IMR-90 (cell line): ENCODE measurements at regions not wholly inside any gene's neighbourhood (a gene's known extent, or its start where the extent isn't known, plus 50 kb on each side); places are given as distances from the start of the nearest gene placed in this dataset.

Experiments
- CEBPB ChIP-seq: IDR thresholded peaks from 2 replicates; pipeline ENCODE4 v1.6.1; 2012; ENCODE audit warnings: low read depth, low read length, improper control_type of control experiment
- FOS ChIP-seq: fragments of 150-350 bp; IDR thresholded peaks from 2 replicates; pipeline ENCODE4 v1.6.1; 2016; ENCODE audit warnings: low read depth, low read length
- MAFK ChIP-seq: IDR thresholded peaks from 2 replicates; pipeline ENCODE4 v1.6.1; 2012; ENCODE audit warnings: low read depth, low read length, improper control_type of control experiment
- MXI1 ChIP-seq: IDR thresholded peaks from 2 replicates; pipeline ENCODE4 v1.6.1; 2012; ENCODE audit warnings: low read depth, mild to moderate bottlenecking, low read length, moderate library complexity, borderline replicate concordance
- POLR2A ChIP-seq: IDR thresholded peaks from 2 replicates; pipeline ENCODE4 v1.6.1; 2012; ENCODE audit warnings: mild to moderate bottlenecking, low read depth, low read length
- RFX5 ChIP-seq: IDR thresholded peaks from 2 replicates; pipeline ENCODE4 v1.8.0; 2012; ENCODE audit warnings: low read depth, mild to moderate bottlenecking, low read length, moderate library complexity
- SMC3 ChIP-seq: fragments of 150-350 bp; IDR thresholded peaks from 2 replicates; pipeline ENCODE4 v1.6.1; 2016; ENCODE audit warnings: low read depth, mild to moderate bottlenecking, antibody characterized with exemption, low read length, moderate library complexity
- TF ChIP-seq, protein P1 (sequence below): conservative IDR thresholded peaks from 2 replicates; pipeline ENCODE4 v1.5.1; 2012; ENCODE audit warnings: mild to moderate bottlenecking, low read depth, low read length, improper control_type of control experiment
- TF ChIP-seq, protein P2 (sequence below): fragments of 150-350 bp; IDR thresholded peaks from 2 replicates; pipeline ENCODE4 v1.6.1; 2017; ENCODE audit warnings: mild to moderate bottlenecking, antibody characterized with exemption, low read length, low read depth

DNA sequence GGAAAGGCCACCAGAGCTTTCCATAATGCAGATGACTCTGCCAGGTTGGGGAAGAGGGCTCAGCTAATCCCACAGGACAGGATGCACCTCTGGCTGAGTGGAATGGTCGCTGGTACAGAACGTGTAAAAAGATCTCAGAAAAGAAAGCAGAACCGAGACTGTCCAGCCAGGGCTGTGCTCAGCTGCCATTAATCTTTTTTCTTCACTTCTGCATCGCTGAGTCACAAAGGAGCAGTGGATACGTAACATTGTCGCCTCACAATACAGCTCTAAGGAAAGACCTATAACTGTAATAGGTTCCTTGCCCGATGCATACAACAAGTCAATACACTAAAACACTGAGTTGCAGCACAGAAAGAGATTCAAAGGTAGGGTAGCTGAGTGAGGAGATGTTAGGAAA is 354.2 kb downstream of the EN1 start:
- TF ChIP-seq, protein P1, sequence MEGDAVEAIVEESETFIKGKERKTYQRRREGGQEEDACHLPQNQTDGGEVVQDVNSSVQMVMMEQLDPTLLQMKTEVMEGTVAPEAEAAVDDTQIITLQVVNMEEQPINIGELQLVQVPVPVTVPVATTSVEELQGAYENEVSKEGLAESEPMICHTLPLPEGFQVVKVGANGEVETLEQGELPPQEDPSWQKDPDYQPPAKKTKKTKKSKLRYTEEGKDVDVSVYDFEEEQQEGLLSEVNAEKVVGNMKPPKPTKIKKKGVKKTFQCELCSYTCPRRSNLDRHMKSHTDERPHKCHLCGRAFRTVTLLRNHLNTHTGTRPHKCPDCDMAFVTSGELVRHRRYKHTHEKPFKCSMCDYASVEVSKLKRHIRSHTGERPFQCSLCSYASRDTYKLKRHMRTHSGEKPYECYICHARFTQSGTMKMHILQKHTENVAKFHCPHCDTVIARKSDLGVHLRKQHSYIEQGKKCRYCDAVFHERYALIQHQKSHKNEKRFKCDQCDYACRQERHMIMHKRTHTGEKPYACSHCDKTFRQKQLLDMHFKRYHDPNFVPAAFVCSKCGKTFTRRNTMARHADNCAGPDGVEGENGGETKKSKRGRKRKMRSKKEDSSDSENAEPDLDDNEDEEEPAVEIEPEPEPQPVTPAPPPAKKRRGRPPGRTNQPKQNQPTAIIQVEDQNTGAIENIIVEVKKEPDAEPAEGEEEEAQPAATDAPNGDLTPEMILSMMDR: no peak
- no peak for TF ChIP-seq POLR2A
- TF ChIP-seq CEBPB: no peak
- TF ChIP-seq, protein P2, sequence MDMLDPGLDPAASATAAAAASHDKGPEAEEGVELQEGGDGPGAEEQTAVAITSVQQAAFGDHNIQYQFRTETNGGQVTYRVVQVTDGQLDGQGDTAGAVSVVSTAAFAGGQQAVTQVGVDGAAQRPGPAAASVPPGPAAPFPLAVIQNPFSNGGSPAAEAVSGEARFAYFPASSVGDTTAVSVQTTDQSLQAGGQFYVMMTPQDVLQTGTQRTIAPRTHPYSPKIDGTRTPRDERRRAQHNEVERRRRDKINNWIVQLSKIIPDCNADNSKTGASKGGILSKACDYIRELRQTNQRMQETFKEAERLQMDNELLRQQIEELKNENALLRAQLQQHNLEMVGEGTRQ: no peak
- TF ChIP-seq RFX5: no peak
- no peak for TF ChIP-seq SMC3
- TF ChIP-seq FOS: no peak
- no peak for TF ChIP-seq MAFK
- no peak for TF ChIP-seq MXI1
